Activated CD4-positive, alpha-beta memory T cell treated with anti-CD3 and anti-CD28 coated beads, Interleukin-2, amount 10 ng/mL, durations not matched to agents 7 days and 5 days (primary cell): ENCODE measurements at regions not wholly inside any gene's neighbourhood (a gene's known extent, or its start where the extent isn't known, plus 50 kb on each side); places are given as distances from the start of the nearest gene placed in this dataset.
"Not testable (repeated sequence)": the region's sequence is repeated elsewhere in the genome, so short reads cannot be mapped to it uniquely, and the experiment has no call there.

Source experiments
- CTCF ChIA-PET: fragments of 350-600 bp; sonication (Branson Sonifier 250); formaldehyde crosslinking; loops from one replicate; lab custom pipeline; 2021; ENCODE audit warnings: antibody characterized with exemption, inconsistent platforms; lab: Charles Lee
- POLR2A ChIA-PET: fragments of 350-600 bp; sonication (Branson Sonifier 250); formaldehyde crosslinking; loops from one replicate; lab custom pipeline; 2021; ENCODE audit warnings: antibody characterized with exemption; lab: Charles Lee
- DNase-seq: peaks from one replicate; pipeline ENCODE4 v3.0.0-alpha.2; 2020
- H3K27ac Mint-ChIP-seq: one replicate; pipeline ENCODE4 v1.8.0; 2021; ENCODE audit warnings: mild to moderate bottlenecking, mixed read lengths
- H3K27me3 Mint-ChIP-seq: one replicate; pipeline ENCODE4 v1.8.0; 2021; ENCODE audit warnings: mixed read lengths
- H3K36me3 Mint-ChIP-seq: one replicate; pipeline ENCODE4 v1.8.0; 2021; ENCODE audit warnings: low read depth, mixed read lengths
- H3K4me1 Mint-ChIP-seq: one replicate; pipeline ENCODE4 v1.8.0; 2021; ENCODE audit warnings: mixed read lengths
- H3K4me3 Mint-ChIP-seq: one replicate; pipeline ENCODE4 v1.8.0; 2021; ENCODE audit warnings: mild to moderate bottlenecking, mixed read lengths
- H3K9me3 Mint-ChIP-seq: one replicate; pipeline ENCODE4 v1.8.0; 2021; ENCODE audit warnings: mixed read lengths

DNA sequence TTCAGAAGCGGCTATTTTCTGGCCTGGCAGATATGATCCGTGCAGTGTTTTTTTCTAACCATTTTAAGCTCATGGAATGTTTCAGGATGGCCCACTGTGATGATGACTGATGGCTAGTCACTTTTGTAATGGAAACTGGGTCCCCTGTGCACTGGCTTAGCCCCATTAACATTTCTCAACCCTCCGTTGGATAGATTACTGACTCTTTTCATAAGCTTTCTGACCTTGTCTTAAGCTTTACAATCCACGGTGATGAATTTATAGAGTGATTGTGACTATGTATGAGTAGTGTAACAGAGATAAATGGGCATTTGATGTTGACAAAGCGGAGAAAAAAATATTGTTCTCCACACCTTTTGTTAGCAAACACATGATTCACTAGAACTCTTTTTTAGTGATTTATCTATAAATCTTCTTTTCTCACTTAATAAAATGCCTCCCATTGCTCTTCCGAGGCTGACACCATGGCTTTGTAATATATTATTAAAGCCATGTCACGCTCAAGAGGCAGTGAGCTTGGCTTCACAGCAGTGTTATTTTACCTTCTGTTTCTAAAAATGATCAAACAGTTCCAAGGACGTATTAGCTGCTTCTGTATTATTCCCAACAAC is 221.0 kb upstream of the LINC00305 start:
- H3K4me1 Mint-ChIP-seq, H3K36me3 Mint-ChIP-seq, POLR2A ChIA-PET, CTCF ChIA-PET, H3K4me3 Mint-ChIP-seq, H3K27ac Mint-ChIP-seq, H3K9me3 Mint-ChIP-seq, H3K27me3 Mint-ChIP-seq, DNase-seq: not testable (repeated sequence)

DNA sequence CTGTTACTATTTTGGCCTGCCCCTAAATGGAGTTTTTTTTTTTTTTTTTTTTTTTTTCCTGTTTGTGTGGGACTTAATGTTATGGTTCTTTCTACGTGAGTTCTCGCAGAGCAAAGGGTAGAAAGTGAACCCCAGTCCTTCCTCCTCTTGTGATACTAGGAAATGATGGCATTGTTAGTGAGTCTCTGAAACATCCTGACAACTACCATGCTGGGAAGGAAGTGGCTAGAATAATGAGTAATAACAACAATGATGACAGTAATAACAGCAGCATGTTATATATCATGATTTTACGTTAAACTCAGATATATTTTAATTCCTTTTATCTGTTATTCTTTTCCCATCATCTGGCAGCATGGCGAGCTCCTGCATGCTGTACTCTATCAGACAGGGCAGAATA is 216.2 kb upstream of the LINC00305 start:
- CTCF ChIA-PET, result no interaction called here
- no peaks in the 10 kb centered on the region for H3K36me3 Mint-ChIP-seq
- POLR2A ChIA-PET, result no interaction called here
- no peak overlapping the region for H3K27ac Mint-ChIP-seq
- DNase-seq, result no peak
- H3K27me3 Mint-ChIP-seq, result no peaks in the 10 kb centered on the region
- H3K4me3 Mint-ChIP-seq, result no peak overlapping the region
- no peaks in the 10 kb centered on the region for H3K4me1 Mint-ChIP-seq
- peaks cover 10% of the 10 kb centered on the region for H3K9me3 Mint-ChIP-seq

DNA sequence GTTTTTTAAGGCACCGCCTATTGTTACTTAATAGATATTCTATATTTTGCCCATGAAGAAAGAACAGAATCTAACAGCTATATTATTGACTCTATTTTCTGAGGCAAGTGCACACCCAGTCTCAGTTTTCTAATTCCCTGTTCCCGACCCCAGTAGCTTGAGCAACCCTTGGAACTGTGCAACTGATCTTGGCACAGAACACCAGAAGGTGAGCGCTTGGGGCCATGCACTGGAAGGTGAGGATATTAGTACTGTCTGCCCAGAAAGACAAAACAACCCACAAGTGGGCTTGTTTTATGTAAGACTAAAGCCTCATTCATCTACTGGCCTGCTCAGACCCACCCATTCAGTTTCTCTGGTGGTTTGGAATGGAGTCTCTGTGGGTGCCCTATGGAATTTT is 188.8 kb upstream of the LINC00305 start:
- ChIA-PET POLR2A (no interaction called here), CTCF (interaction anchor here (1.1 kb wide), 1 partner anchor 14 kb away, joined by 3 read pairs; no protein-coding TSS in a partner anchor)
- Mint-ChIP-seq H3K27me3 (no peaks in the 10 kb centered on the region), H3K27ac (no peak overlapping the region), H3K9me3 (no peaks in the 10 kb centered on the region), H3K4me3 (no peak overlapping the region), H3K36me3 (no peaks in the 10 kb centered on the region), H3K4me1 (no peaks in the 10 kb centered on the region)
- no peak for DNase-seq

DNA sequence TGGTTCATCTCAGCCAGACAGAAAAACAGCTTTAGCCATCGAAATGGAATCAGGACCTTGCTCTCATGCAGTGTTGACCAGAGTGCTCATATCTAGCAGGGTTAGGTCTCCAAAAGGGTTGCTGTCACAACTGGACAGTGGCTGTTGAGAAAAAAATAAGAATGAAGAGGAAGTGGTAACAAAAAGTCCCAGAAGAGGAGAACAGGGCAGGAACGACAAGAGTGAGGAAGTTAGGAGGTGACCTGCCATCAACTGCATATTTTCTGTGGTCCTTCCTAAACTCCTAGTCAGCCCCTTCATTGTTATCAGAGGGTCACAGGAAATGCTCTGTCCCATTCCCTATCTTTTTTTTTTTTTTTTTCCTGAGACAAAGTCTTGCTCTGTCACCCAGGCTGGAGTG is 188.1 kb upstream of the LINC00305 start:
- ChIA-PET POLR2A (no interaction called here), CTCF (no interaction called here)
- Mint-ChIP-seq H3K4me1 (no peaks in the 10 kb centered on the region), H3K36me3 (no peaks in the 10 kb centered on the region), H3K27ac (no peak overlapping the region), H3K9me3 (peaks cover 2% of the 10 kb centered on the region), H3K27me3 (no peaks in the 10 kb centered on the region), H3K4me3 (no peak overlapping the region)
- no peak for DNase-seq

DNA sequence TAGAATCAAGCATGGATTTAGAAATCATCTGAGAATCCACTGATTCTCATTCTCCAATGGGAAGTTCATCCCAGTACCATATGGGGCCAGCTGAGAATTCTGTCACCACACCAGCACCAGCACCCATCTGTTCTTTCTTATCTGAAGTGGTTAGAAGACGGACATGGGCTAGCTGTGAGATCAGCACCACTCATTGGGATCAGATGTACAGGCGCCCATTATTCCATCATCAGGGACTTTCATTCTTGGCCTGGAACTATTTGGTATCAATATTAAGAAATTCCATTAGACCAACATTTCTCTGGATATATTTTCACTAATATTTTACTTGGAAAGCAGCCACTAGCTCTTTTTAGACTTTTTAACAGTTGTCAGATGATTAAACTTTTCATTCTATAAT is 185.9 kb upstream of the LINC00305 start:
- CTCF ChIA-PET, result no interaction called here
- no peaks in the 10 kb centered on the region for H3K4me1 Mint-ChIP-seq
- H3K27me3 Mint-ChIP-seq, result no peaks in the 10 kb centered on the region
- H3K36me3 Mint-ChIP-seq, result no peaks in the 10 kb centered on the region
- no peak for DNase-seq
- H3K4me3 Mint-ChIP-seq, result no peak overlapping the region
- H3K27ac Mint-ChIP-seq, result no peak overlapping the region
- peaks cover 5% of the 10 kb centered on the region for H3K9me3 Mint-ChIP-seq
- POLR2A ChIA-PET, result no interaction called here

DNA sequence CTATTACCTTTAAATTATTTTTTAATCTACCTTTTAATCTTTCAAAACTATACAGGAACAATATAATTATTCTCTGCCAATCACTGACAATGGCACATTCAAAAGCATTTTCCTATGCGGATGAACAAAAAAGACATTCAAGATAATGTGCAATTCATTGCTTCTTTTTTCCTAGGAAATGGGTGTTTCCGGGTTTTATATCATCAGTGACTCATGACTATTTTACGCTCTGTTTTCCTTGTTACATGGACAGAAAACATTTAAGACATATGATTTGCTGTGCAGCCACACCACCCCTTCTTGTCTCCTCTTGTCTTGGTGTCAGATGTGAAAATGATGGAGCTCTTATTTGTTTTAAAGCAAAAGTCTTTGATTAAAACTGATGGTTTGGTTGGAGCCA is 184.7 kb upstream of the LINC00305 start:
- POLR2A ChIA-PET, result no interaction called here
- no peaks in the 10 kb centered on the region for H3K4me1 Mint-ChIP-seq
- H3K36me3 Mint-ChIP-seq, result no peaks in the 10 kb centered on the region
- no peak for DNase-seq
- H3K27ac Mint-ChIP-seq, result no peak overlapping the region
- peaks cover 5% of the 10 kb centered on the region for H3K9me3 Mint-ChIP-seq
- no peak overlapping the region for H3K4me3 Mint-ChIP-seq
- H3K27me3 Mint-ChIP-seq, result no peaks in the 10 kb centered on the region
- CTCF ChIA-PET, result no interaction called here

DNA sequence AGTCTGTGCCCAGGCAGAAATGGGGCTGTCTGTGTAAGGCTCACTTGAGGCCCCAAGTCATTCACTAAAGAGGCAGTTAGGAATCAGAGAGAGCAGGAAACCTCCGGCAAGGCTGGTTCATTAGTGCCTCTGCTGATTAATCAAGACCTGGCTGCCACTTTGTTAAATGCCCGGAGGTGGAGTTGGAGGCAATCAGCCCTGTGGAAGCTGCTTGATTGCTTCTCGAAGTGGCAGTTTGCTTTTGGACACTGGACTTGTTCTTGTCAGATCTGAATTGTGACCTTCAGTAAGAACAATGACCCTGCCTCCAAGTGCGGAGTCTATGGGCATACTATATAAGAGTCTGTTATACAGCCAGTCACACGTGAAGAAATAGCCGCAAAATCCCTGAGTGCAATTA is 183.9 kb upstream of the LINC00305 start:
- H3K4me3 Mint-ChIP-seq, result no peak overlapping the region
- DNase-seq, result no peak
- H3K27me3 Mint-ChIP-seq, result no peaks in the 10 kb centered on the region
- peaks cover 7% of the 10 kb centered on the region for H3K9me3 Mint-ChIP-seq
- H3K4me1 Mint-ChIP-seq, result no peaks in the 10 kb centered on the region
- ChIA-PET POLR2A (no interaction called here), CTCF (no interaction called here)
- no peaks in the 10 kb centered on the region for H3K36me3 Mint-ChIP-seq
- H3K27ac Mint-ChIP-seq, result no peak overlapping the region

DNA sequence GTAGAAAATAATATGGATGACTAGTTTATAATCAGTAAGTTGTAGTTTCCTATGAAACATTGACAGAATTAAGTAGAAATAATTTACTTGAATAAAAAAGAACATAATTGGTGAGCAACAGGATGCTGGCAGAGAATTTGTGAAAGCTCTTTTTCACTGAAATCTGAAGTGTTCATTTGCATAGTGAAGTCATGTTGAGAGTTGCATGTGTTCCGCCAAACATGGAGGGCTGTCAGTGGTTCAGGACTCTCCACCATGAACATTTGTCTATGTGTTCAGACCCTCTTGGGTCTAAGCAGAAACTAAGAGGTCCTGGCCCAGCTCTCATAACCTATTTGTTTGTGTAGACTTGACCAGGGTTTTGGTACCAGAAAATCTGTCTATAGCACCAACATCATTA is 182.5 kb upstream of the LINC00305 start:
- Mint-ChIP-seq H3K36me3 (no peaks in the 10 kb centered on the region), H3K4me1 (no peaks in the 10 kb centered on the region), H3K9me3 (peaks cover 7% of the 10 kb centered on the region), H3K4me3 (no peak overlapping the region), H3K27ac (no peak overlapping the region), H3K27me3 (no peaks in the 10 kb centered on the region)
- CTCF ChIA-PET, result no interaction called here
- POLR2A ChIA-PET, result no interaction called here
- DNase-seq, result no peak

DNA sequence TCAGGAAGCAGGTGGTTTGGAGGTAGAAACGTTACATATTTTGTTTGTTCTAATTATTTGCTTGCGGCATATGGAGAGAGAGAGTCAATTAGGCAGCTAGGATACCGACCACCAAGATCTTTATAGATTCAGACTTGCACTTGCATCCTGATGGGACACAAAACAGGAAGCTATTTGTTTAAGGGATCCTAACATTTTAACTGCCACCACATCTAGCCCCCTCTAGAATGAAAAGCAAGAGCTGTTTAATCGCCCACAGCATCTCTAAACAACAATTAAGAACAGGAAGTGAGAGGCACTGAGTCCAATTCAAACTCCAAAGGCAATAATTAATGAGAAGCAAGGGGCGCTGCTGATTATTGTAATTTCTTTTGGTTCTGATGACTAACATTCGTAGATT is 182.0 kb upstream of the LINC00305 start:
- H3K9me3 Mint-ChIP-seq, result peaks cover 7% of the 10 kb centered on the region
- no peaks in the 10 kb centered on the region for H3K27me3 Mint-ChIP-seq
- no peak for DNase-seq
- no peaks in the 10 kb centered on the region for H3K36me3 Mint-ChIP-seq
- no peak overlapping the region for H3K27ac Mint-ChIP-seq
- CTCF ChIA-PET, result no interaction called here
- POLR2A ChIA-PET, result no interaction called here
- no peak overlapping the region for H3K4me3 Mint-ChIP-seq
- no peaks in the 10 kb centered on the region for H3K4me1 Mint-ChIP-seq

DNA sequence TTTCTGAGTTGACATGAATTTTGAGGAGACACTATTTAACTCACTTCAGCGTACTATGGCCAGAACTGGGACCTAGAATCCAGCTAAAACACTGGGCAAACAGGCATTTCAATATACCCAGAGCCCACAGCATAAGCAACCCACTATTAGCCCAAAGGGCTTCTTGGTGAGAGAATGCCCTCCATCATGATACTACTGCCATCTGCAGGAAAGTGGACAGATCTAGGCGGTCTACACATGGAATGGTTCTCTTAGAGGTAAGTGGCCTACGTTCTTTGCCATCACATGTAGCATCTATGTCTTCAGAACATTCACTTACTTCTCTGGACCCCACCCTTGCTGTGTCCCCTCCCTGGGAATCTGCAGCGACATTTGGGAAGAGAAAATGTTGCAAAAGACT is 181.3 kb upstream of the LINC00305 start:
- DNase-seq, result no peak
- ChIA-PET POLR2A (no interaction called here), CTCF (no interaction called here)
- peaks cover 7% of the 10 kb centered on the region for H3K9me3 Mint-ChIP-seq
- H3K27ac Mint-ChIP-seq, result no peak overlapping the region
- no peak overlapping the region for H3K4me3 Mint-ChIP-seq
- no peaks in the 10 kb centered on the region for H3K36me3 Mint-ChIP-seq
- H3K4me1 Mint-ChIP-seq, result no peaks in the 10 kb centered on the region
- H3K27me3 Mint-ChIP-seq, result no peaks in the 10 kb centered on the region

DNA sequence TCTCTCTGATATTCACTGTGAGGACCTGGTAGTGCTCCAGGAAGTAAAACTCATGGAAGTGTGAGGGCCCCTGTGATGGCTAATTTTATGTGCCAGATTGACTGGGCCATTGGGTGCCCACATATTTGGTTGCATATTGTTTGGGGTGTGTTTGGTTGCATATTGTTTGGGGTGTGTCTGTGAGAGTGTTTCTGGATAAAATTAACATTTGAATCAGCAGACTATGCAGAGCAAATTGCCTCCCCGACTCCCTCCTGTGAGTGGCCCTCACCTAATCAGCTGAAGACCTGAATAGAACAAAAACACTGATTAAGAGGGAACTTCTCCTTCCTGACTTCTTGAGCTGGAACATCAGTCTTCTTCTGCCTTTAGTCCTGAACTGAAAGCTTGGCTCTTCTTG is 173.3 kb upstream of the LINC00305 start:
- no peaks in the 10 kb centered on the region for H3K4me1 Mint-ChIP-seq

DNA sequence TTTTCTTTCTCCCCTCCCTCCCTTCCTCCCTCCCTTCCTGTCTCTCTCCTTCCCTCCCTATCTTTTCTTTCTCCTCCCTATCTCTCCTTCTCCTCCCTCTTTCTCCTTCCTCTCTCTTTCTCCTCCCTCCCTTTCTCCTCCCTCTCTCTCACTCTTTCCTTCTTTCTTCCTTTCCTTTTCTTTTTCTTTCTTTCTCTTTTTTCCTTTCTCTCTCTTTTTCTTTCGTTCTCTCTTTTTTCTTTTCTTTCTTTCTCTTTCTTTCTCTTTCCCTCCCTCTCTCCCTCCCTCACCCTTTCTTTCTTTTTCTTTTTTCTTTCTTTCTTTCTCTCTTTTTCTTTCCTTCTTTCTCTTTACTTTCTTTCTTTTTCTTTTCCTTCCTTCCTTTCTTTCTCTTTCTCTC is 169.7 kb upstream of the LINC00305 start:
- Mint-ChIP-seq H3K4me3 (no peak overlapping the region), H3K27ac (no peak overlapping the region), H3K36me3 (no peaks in the 10 kb centered on the region), H3K9me3 (peaks cover 5% of the 10 kb centered on the region), H3K4me1 (no peaks in the 10 kb centered on the region), H3K27me3 (no peaks in the 10 kb centered on the region)
- POLR2A ChIA-PET, result no interaction called here
- DNase-seq, result no peak
- CTCF ChIA-PET, result no interaction called here

More for the DNA sequence above, 173.3 kb upstream of the LINC00305 start:
- H3K27me3 Mint-ChIP-seq, result no peaks in the 10 kb centered on the region
- H3K9me3 Mint-ChIP-seq, result peaks cover 5% of the 10 kb centered on the region
- no peak overlapping the region for H3K27ac Mint-ChIP-seq
- ChIA-PET POLR2A (no interaction called here), CTCF (no interaction called here)
- no peaks in the 10 kb centered on the region for H3K36me3 Mint-ChIP-seq
- H3K4me3 Mint-ChIP-seq, result no peak overlapping the region
- no peak for DNase-seq

DNA sequence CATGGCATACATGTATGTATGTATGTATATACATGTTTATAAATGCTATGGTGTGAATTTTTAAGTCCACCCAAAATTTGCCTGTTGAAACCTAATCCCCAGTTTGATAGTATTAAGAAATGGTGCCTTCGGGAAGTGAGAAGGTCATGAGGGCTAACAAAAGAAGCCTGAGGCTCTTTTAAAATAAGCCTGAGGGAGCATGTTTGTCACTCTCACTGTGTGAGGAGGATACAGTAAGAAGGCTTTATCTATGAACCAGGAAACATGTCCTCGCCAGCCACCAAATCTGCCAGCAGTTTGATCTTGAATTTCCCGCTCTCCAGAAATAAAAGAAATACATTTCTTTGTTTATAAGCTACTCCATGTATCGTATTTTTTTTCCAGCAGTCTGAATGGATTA is 163.0 kb upstream of the LINC00305 start:
- ChIA-PET POLR2A (no interaction called here), CTCF (no interaction called here)
- no peak overlapping the region for H3K4me3 Mint-ChIP-seq
- no peaks in the 10 kb centered on the region for H3K9me3 Mint-ChIP-seq
- no peak for DNase-seq
- H3K27ac Mint-ChIP-seq, result no peak overlapping the region
- no peaks in the 10 kb centered on the region for H3K4me1 Mint-ChIP-seq
- H3K27me3 Mint-ChIP-seq, result no peaks in the 10 kb centered on the region
- H3K36me3 Mint-ChIP-seq, result no peaks in the 10 kb centered on the region

DNA sequence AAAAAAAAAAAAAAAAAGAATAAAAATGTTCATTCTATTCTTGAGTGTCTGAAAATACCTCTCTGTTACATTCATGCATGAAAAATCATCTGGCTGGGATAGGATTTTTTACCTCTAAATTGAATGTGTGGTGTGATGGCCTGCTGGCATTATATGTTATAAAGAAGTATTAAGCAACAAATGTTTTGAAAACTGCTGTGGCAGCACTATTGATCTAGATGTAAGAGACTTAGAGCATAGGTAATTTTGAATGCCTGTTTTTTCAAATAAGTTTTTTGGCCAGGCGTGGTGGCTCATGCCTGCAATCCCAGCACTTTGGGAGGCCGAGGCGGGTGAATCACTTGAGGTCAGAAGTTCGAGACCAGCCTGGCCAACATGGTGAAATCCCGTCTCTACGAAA is 147.0 kb upstream of the LINC00305 start:
- H3K4me1 Mint-ChIP-seq, result no peaks in the 10 kb centered on the region
- ChIA-PET POLR2A (no interaction called here), CTCF (no interaction called here)
- no peak for DNase-seq
- H3K4me3 Mint-ChIP-seq, result no peak overlapping the region
- no peaks in the 10 kb centered on the region for H3K27me3 Mint-ChIP-seq
- no peak overlapping the region for H3K27ac Mint-ChIP-seq
- no peaks in the 10 kb centered on the region for H3K9me3 Mint-ChIP-seq
- H3K36me3 Mint-ChIP-seq, result no peaks in the 10 kb centered on the region
